GM06990 (cell line): ENCODE measurements at regions not wholly inside any gene's neighbourhood (a gene's known extent, or its start where the extent isn't known, plus 50 kb on each side); places are given as distances from the start of the nearest gene placed in this dataset.

Source experiments
- DNase-seq: peaks from one replicate; pipeline ENCODE4 v3.0.0-alpha.2; 2011; ENCODE audit not compliant: insufficient read length; ENCODE audit errors: extremely low read depth
- H3K27me3 ChIP-seq: replicated peaks from 2 replicates; pipeline ENCODE4 v1.6.0; 2011; ENCODE audit warnings: low read length; ENCODE audit not compliant: control insufficient read depth, insufficient read depth
- H3K36me3 ChIP-seq: 2 replicates; pipeline ENCODE4 v1.5.1; 2011; ENCODE audit warnings: low read length; ENCODE audit not compliant: control insufficient read depth, insufficient read depth
- H3K4me3 ChIP-seq: replicated peaks from 2 replicates; pipeline ENCODE4 v1.5.1; 2011; ENCODE audit warnings: low read depth, mild to moderate bottlenecking, control low read depth, low read length
- TF ChIP-seq, protein P1 (sequence below): IDR thresholded peaks from 2 replicates; pipeline ENCODE4 v1.5.1; 2011; ENCODE audit warnings: low read length, control low read depth, mild to moderate bottlenecking, inconsistent platforms; ENCODE audit not compliant: insufficient read depth, poor library complexity, severe bottlenecking

DNA sequence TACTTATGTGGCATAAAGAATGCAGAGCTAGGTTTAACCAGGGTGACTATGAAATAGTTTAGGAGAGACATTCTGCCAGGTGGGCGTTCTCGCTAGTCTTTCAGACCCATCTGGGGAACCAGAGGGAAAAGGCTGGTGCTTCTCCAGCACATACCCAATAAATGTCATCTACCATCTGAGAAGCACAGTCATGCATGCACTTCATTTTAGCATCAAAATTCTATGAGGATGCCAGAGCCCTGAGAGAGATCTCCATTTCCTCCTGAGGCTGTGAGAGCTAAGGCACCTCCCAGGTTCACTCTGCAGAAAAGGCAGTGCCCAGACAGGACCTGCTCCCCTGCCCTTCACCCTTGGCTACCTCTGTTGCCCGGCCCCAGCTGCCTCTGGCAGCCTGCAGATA is 196.2 kb upstream of the PRNP start:
- DNase-seq = no peak
- Histone ChIP-seq H3K27me3 (no peaks in the 10 kb centered on the region), H3K4me3 (no peak overlapping the region), H3K36me3 (no peaks in the 10 kb centered on the region)
- TF ChIP-seq, protein P1, sequence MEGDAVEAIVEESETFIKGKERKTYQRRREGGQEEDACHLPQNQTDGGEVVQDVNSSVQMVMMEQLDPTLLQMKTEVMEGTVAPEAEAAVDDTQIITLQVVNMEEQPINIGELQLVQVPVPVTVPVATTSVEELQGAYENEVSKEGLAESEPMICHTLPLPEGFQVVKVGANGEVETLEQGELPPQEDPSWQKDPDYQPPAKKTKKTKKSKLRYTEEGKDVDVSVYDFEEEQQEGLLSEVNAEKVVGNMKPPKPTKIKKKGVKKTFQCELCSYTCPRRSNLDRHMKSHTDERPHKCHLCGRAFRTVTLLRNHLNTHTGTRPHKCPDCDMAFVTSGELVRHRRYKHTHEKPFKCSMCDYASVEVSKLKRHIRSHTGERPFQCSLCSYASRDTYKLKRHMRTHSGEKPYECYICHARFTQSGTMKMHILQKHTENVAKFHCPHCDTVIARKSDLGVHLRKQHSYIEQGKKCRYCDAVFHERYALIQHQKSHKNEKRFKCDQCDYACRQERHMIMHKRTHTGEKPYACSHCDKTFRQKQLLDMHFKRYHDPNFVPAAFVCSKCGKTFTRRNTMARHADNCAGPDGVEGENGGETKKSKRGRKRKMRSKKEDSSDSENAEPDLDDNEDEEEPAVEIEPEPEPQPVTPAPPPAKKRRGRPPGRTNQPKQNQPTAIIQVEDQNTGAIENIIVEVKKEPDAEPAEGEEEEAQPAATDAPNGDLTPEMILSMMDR = no peak

DNA sequence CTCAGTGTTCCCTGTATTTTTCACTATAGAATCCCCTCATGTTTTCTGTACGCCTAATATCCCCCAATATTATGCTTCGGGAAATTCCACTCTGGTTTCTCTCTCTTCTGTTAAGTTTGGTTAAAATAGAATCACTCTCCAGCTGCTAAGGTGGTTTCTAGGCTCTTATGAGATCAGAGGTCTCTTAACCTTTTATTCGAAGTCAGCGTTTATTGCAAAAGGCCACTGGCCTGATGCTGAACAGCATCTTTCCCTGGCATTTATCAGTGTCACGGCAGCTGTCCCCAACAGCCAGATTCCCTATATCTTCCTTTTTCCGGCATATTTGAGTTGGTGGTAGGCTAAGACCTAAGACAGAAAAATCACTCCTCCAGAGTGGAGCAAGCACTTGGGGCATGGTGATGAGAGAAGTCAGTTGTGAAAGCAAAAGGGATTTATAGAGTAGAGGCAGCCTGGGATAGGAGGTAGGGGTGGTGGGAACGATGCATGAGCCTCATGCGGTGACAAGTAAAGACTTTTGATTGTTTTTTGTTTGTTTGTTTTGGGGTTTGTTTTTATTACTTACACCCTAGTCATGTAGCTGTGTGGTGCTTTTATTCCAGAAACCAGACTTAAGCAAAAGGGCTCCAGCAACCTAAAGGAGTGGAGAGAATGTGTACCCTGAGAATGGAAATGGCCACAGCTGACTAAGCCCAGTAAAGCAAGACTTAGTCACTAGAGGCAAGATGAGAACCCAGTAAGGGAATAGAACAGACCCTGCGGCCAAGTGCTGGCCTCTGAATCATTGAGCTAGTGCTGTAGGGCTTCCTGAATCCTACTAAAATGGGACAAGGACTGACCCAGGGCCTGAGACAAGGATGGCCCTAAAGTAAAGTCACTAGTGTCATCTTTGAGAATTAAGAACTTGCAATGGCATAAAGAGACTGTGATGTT is 197.6 kb upstream of the PRNP start:
- Histone ChIP-seq H3K36me3 (no peaks in the 10 kb centered on the region), H3K4me3 (no peak overlapping the region), H3K27me3 (no peaks in the 10 kb centered on the region)
- TF ChIP-seq, protein P1 = no peak
- DNase-seq = no peak

DNA sequence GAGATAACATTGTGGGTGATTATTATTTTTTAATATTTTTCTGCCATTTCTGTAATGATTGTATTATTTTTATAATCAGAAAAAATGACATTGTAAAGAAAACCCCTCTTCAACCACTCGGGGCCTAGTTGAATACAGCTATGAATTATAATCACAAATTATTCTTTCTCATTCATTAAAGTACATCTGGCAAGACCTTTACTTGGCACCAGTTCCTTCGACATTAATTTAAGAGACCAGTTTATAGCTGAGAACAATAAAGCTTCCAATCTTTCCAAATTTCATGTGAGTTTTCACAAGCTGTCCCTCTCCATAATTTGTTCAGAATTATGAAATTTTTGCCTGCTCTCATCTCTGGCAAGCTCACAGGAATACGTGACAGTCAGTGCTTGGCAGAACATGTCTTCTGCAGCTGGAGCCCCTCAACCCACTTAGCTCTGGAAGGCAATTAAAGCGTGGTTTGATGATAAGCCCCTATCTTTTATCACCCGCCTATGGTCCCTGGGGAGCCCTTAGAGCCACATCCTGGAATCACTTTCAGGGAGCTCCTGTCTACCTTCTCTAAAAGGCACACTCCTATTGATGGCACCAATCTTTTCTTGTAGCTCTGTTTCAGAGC is 201.8 kb upstream of the PRNP start:
- H3K36me3 ChIP-seq = no peaks in the 10 kb centered on the region
- DNase-seq = no peak
- TF ChIP-seq, protein P1 = no peak

DNA sequence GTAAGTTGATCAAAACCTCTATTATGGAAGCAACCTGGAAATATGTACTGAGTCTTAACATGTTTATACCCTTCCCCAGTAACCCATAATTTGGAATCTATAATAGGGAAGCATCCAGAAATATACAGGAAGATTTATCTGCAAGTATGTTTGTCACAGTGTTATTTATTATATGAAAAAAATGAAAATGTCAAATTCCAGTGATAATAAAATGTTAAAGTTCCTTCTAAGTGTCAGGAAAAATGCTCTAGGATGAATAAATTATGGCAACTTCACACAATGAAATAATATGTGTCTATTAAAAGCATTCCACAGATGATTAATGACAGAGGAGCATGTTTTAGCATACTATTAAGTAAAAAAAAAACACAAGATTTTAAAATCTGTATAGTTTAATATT is 202.3 kb upstream of the PRNP start:
- TF ChIP-seq, protein P1 = no peak
- Histone ChIP-seq H3K27me3 (no peaks in the 10 kb centered on the region; the same call in 1 of the 2 replicates), H3K36me3 (no peaks in the 10 kb centered on the region), H3K4me3 (no peak overlapping the region)
- no peak for DNase-seq

More for the DNA sequence above, 201.8 kb upstream of the PRNP start:
- Histone ChIP-seq H3K4me3 (no peak overlapping the region), H3K27me3 (no peaks in the 10 kb centered on the region; the same call in 1 of the 2 replicates)

DNA sequence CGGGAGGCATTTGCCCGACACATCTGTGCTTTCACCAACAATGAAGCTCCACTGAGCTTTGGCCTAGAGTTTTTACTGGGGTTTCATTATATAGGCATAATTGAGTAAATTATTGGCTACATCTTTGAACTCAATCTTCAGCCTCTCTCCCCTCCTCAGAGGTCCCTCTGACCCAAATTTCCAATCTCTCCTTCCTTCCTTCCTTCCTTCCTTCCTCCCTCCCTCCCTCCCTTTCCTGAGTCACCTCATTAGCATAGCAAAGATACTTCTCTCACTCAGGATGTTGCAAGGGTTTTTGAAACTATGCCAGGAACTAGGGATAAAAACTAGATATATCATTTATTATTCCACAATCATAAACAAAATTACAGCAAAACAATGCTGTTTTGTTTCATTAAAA is 202.8 kb upstream of the PRNP start:
- TF ChIP-seq, protein P1 = no peak

More for the DNA sequence above, 202.8 kb upstream of the PRNP start:
- Histone ChIP-seq H3K36me3 (no peaks in the 10 kb centered on the region), H3K4me3 (no peak overlapping the region), H3K27me3 (no peaks in the 10 kb centered on the region; the same call in 1 of the 2 replicates)
- DNase-seq = no peak
